Right ventricle myocardium superior (tissue), 1 donor: ENCODE measurements at regions not wholly inside any gene's neighbourhood (a gene's known extent, or its start where the extent isn't known, plus 50 kb on each side); places are given as distances from the start of the nearest gene placed in this dataset.
A peak's percentile ranks its signal among the peaks of the same experiment; 100 is the strongest.

Source experiments
- ATAC-seq: fragments of 200-7000 bp; cut with Tn5 transposase; one replicate; pipeline ENCODE4 v1.9.1; 2020; ENCODE audit warnings: mild to moderate bottlenecking; ENCODE audit not compliant: poor library complexity
- DNase-seq: peaks from one replicate; pipeline ENCODE4 v3.0.0-alpha.2; 2020
- intact Hi-C: fragments of 100-400 bp; cut with DNase I; formaldehyde crosslinking; loops from one replicate; pipeline ENCODE4 v1.11.2; 2022
- donor health status: DM: no; HTN: yes; CAD: no; lungs with severe emphysema.

DNA sequence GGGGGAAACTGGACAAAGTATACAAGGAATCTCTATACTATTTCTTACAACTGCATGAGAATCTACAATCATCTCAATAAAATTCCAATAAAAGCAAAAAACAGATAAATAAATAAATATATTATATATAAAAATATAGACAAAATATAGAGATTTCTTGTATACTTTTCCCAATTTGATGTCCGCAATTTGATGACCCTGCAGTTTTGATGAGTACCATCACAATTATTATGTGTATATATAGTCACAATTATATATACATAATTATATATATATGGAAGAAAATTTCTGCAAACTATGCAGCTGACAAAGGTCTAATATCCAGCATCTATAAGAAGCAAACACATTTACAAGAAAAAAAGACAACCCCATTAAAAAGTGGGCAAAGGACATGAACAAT is 169.2 kb upstream of the ATXN1 start:
- ATAC-seq: no peak
- intact Hi-C loops: no loop called here
- no peak for DNase-seq

DNA sequence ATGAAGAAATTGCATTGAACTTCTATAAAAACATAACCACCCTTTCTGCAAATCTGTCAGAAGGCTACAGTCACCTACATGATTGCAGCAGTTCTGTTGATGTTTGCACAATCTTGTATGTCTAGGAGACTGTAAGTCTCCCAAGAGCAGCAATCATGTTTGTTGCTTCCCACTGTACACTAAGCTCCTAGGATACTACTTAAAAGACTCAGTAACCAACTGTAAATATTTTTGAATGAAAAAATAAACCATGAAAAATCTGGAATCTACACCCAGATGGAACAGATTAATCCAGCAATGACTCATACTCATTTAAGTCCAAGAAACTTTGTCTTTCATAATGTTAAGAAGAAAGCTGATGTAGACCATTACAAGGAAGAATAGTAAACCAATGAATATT is 168.5 kb upstream of the ATXN1 start:
- DNase-seq (no peak), ATAC-seq (no peak)
- intact Hi-C loops: no loop called here

DNA sequence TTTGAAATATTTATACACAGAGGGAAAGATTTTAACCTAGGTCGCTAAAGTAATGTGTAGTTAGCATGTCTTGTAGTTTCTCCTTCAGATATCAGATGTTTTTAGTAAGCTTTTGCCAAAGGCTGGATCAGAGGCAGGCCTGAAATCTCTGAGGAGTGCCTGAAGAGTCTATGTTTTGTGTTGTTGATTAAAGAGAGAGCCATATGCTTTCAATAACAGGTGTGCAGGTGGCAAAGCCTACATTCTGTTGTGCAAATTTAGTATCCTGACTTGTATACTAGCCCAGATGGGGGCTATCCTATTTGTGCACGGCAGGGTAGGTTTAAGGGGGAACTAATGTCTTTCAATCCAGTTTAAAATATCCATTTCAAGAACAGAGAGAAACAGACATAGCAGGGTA is 167.1 kb upstream of the ATXN1 start:
- DNase-seq: no peak
- no peak for ATAC-seq
- intact Hi-C loops: no loop called here

DNA sequence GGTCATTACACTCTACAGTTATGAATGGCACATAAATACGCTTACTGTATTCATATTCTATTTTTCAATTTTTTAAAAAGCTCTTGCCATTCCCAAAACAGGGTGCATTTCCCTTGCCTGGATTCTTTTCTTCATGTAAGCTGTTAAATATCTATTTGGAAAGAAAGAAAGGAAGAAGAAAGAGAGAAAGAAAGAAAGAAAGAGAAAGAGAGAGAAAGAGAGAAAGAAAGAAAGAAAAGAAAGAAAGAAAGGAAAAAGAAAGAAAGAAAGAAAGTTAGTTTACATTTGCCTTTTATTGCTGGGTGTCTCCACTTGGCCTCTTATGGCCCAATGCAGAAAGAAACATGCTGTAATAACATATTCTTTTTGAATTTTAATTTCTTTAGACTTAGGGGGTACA is 165.9 kb upstream of the ATXN1 start:
- DNase-seq (no peak), ATAC-seq (no peak)
- intact Hi-C loops: no loop called here

DNA sequence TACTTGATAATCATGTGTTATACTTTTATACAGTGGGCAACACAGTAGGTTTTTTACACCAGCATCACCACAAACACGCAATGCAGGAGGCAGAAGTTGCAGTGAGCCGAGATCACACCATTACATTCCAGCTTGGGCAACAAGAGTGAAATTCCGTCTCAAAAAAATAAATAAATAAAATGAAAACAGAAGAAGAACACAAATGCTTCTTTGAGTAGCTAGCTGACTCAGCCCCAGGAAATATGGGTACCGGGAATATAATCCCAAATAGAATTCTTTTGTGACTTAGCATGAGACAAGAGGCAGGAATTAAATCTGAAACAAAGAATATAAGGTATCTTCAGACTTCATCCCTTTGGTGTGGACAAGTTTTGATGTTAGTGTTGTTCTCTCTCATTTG is 164.2 kb upstream of the ATXN1 start:
- no peak for ATAC-seq
- intact Hi-C loops: no loop called here

DNA sequence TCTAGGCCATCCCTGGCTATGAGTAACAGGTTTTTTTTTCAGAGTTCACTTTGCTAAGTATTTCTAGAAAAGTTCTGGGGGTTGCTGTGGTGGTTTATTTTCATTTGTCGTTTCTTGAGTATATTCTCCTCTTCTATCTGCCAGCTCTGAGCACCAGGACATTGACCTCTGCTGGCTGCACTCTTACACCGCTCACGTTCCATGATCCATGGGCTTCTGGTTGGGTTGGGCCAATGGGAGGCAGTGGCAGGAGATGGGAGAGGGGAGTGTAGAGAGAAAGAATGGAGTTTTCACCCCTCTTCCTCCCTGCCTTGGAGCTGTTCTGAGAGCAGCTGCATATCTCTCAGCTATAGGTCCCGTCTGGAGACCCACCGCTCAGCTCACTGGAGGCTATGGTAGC is 161.0 kb upstream of the ATXN1 start:
- ATAC-seq (no peak), DNase-seq (no peak)
- intact Hi-C loops: no loop called here

More for the DNA sequence above, 164.2 kb upstream of the ATXN1 start:
- no peak for DNase-seq

DNA sequence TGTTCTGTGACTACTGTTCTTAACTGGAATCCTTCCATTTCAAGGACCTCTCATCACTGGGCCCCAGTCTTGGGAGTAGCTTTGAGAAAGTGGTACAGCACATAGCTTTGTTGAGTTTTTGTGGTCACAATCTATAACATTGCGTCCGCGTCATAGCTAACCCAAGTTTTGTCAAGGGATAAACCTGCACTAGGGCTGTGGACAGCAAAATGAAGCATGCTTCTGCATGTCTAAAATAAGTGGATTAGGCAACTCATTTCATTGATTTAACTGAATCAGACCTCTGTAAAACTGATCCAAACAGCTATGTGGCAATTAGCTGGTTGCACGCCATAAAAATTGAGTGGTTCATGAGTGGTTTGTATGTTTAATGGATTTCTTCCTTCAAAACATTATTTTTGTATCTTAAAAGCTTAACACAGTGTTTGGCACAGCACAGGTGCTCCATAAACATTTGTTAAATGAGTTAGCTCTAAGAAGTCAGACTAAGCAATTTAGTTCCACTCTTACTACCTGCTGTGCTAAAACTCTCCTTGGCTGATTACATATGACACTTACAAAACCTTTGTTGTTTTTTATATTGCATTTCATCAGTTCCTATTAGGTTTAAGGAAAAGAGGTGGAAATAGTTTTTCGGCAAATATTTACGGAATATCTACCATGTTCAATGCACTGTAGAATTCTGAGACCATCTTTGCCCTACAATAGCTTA is 160.3 kb upstream of the ATXN1 start:
- no peak for ATAC-seq
- DNase-seq: no peak
- intact Hi-C loops: no loop called here

DNA sequence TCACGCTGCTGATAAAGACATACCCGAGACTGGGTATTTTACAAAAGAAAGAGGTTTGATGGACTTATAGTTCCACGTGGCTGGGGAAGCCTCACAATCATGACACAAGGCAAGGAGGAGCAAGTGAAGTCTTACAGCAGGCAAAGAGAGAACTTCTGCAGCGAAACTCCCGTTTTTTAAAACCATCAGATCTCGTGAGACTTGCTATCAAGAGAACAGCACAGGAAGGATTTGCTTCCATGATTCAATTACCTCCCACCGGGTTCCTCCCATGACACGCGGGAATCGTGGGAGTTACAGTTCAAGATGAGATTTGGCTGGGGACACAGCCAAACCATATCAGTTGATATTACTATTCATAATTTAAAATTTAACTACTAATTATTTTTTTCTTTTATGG is 157.3 kb upstream of the ATXN1 start:
- ATAC-seq: no peak
- DNase-seq: no peak
- intact Hi-C loops: no loop called here

DNA sequence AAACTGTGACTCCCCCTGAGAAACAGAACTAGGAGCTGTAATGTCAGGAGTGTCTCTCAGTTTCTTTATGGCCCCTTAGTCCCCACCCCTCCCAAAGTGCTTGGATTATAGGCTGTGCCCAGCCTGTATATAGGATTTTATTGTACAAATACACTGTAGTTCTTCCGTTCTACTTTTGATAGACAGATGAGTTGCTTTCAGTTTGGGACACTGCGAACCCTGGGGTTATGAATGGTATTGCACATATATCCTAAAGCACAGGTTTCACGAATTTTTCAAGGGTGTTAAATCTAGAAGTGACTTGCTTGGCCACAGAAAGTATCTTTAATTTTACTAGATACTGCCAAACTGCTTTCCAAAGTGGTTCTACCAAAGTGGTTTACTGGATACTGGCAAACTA is 152.9 kb upstream of the ATXN1 start:
- no peak for ATAC-seq
- no peak for DNase-seq
- intact Hi-C loops: no loop called here

DNA sequence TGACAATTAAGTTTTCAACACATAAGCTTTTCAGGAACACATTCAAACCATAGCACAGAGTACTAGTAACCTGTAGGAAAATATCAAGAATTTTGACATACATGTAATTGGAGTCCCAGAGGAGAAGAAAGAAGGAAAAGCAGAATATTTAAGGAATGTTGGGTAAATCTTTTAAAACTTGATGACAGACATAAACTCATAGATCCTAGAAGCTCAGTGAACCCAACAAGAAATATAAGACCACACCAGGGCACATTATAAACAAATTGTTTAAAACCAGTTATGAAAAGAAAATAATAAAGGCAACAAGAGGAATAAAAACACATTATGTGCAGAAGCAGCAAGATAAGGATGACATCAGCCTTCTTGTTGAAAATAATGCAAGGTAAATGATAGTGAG is 151.5 kb upstream of the ATXN1 start:
- DNase-seq: no peak
- intact Hi-C loops: no loop called here
- no peak for ATAC-seq

DNA sequence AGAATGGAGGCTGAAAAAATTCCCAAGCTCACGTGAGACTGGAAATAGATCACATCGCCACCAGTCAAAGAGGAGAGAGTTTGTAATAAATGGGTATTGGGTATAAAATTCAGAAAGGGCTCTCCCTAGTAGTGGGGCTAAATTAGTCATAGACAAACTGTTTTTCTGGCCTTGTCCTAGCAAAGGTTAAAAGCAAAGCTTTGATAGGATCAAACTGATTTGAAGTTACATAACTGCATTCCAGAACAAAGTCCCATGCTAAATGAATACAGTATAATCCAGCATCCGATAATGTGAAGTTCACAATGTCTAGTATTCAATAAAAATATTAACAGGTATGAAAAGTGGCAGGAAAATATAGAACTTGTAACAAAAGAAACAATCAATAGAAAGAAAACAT is 149.8 kb upstream of the ATXN1 start:
- DNase-seq: no peak
- ATAC-seq: no peak
- intact Hi-C loops: no loop called here

DNA sequence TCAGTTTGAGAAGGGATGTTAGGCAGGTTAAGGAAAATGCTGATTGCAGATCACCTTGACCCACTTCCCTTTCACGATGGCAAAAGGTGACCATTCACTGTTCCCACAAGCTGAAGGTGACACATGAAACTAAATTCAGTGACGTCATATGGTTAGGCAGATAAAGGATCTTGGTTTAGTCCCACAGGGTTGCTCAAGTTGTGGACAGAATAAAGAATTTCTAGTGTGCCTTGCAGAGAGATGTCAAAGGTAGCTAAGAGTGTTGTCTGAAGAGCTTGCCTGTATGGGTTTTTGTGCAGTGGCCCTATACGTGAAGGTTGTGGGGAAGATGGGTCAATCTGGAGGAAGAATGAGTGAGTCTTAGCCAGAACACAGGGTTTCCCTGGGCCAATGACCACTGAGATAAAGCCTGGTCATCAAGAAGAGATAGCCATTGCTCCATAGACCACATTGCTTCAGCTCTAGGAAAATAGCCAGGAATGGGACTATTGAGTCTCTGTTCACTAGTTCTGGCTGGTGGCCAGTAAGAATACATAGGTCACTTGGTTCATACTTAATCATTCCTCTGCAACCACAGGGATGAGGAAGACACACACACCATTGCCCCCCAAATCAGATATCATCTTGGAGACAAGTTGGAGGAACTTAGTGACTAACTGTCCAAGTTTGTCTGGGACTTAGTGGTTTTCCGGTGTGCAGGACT is 148.5 kb upstream of the ATXN1 start:
- DNase-seq: no peak
- intact Hi-C loops: no loop called here
- ATAC-seq: no peak

DNA sequence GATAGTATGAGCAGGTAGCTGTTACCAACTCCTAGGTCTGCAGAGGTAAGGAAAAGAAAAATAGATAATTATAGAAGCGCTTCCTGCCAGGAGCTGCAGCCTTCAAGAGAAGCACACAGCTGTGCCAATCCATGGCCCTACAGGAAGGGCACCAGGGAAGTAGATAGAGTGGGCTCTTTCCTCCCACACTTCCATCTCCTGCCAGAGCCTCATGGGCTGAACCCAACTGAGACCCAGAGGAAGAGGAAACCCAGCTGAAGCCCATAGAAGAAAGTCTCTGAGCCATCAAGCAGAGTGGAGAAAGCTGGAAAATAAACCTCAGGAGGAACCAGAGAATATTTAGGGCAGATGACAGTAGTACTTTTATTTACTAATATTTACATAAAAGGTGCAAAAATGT is 146.7 kb upstream of the ATXN1 start:
- ATAC-seq: no peak
- no peak for DNase-seq
- intact Hi-C loops: no loop called here

DNA sequence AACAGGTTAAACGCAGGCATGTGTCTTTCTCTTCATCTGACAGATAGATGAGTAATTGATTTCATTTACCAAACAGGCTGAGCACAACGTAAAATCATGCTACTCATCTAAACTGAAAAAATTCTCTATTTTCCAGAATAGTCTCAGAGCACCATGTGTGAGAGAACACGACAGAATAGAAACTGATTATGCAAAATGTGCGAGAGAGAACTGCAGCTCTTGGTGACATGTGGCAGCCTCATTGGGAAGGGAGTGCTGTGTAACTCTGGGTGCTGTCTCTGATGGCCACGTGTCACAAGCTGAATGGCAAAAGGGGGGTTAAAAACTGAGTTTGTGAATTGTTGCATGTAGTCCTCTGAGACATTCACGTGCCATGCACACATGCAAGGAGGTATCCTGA is 143.7 kb upstream of the ATXN1 start:
- intact Hi-C loops: no loop called here
- DNase-seq: no peak
- ATAC-seq: no peak

DNA sequence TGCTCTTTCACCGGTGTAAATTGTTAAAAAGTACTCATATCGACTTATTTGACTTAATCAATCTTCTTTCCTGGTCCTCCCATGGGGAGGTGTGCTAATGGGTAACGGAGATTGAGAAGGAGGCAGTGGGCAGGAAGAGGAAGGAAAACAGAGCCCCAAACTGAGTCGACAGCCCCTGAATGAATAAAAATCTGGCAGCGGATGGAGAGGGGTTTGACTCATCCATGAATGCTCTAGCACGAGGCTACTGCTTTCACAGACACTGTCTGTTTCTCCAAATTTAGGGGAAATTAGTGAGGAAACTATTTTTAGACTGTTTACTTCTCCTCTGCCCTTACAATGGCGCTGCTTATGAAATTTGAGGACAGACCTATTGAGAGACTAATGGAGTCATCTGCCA is 142.2 kb upstream of the ATXN1 start:
- ATAC-seq (no peak), DNase-seq (no peak)
- intact Hi-C loops: no loop called here

DNA sequence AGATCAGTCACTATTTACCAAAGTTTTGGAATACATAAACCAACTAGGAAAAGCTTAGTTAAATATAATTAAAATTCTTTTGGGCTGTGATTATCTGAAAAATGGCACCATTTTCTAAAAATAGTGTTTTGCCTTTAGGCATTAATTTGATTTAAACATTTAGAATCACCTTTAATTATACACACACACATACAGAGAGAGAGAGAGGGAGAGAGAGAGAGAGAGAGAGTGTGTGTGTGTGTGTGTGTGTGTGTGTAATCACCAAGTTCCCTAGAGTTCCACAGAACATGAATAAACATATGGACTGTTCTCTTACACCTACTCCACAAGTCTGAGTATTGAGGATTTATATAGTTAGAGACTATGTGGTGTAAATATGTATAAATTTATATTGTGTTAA is 141.2 kb upstream of the ATXN1 start:
- intact Hi-C loops: no loop called here
- ATAC-seq (no peak), DNase-seq (no peak)

DNA sequence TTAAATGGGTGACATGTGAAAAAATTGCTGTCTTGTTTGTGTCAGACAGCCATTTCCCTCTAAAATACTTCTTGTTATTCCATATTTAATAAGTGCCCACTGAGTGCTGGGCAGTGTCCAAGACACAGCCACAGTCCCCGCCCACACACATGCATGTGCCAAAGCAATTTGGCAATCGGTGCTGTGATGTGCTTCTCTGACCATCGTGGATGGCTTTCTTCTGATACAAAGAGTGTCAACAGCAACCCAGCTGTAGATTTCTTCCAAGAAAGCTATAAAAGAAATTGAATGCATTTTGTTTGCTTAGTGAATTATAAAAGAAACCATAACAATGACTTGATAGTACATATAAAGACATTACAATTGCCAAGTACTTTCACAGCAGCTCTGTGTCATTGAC is 140.5 kb upstream of the ATXN1 start:
- peak; percentile 81 for ATAC-seq
- peak; percentile 72 for DNase-seq
- intact Hi-C loops: no loop called here

DNA sequence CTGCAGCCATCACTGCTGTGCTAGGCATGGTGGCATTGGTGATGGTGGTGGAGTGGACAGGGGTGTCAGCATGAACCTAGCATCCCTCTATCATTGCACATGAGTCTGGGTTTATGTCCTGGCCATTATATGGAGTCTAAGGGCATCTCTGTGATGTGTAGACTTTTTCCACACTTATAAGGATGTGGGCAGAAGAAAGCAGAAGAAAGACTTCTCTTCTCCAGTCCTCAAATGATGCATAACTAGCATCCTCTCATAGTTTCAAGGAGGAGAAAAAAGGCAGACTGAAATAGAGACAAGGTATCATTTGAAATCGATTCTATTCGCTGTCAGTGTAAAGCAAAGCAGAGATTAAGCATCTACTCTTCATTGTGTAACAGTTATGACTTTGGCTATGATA is 140.0 kb upstream of the ATXN1 start:
- intact Hi-C loops: no loop called here
- ATAC-seq (no peak), DNase-seq (no peak)

DNA sequence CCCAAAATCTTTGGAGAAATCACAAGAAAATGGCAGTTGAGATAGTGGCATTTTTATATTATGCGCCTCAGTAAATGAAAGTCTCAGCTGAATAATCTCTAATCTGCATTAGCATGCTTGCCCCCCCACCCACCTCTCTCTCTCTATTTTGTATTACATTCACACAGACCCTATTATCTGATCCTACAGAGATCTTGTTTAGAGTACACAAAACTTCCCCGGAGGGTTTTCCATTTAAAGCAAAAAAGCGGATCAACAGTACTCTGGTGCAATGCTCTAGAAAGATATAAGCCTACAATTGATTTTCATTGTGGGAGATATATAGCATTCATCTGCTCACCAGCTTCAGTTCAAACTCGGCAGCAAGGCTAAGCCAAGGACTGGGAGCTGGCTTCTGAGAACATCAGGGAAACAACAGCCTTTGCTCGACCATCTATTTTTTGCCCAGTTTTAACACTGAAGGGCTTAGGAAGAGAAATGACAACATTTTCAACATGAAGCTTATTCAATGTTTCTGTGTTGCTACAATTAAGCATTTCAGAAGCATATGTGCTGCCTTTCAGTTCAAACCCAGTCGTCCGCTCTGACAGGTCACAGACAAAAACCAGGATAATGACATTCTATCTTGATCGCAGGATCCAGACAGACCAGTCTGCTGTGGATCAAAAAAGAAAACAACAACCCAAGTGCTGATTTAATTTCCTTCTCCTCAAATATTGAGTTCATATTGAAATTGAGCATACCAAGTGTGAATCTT is 137.6 kb upstream of the ATXN1 start:
- ATAC-seq (no peak), DNase-seq (no peak)
- intact Hi-C loops: no loop called here

DNA sequence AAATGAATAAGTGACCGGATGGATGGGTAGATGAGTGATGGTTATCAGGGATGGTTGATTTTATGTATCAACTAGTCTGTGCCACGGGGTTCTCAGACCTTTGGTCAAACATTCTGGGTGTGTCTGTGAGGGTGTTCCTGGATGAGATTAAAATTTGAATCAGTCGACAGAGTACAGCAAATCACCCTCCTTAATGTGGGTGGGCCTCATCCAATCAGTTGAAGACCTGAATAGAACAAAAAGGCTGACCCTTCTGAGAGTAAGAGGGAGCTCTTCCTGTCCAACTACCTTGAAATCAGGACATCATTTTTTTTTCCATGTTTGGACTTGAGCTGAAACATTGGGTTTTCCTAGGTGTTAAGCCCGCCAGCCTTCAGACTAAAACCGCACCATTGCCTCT is 136.4 kb upstream of the ATXN1 start:
- intact Hi-C loops: no loop called here
- DNase-seq (no peak), ATAC-seq (no peak)
